ENCODE measurements at regions not wholly inside any gene's neighbourhood (a gene's known extent, or its start where the extent isn't known, plus 50 kb on each side); places are given as distances from the start of the nearest gene placed in this dataset.

DNA sequence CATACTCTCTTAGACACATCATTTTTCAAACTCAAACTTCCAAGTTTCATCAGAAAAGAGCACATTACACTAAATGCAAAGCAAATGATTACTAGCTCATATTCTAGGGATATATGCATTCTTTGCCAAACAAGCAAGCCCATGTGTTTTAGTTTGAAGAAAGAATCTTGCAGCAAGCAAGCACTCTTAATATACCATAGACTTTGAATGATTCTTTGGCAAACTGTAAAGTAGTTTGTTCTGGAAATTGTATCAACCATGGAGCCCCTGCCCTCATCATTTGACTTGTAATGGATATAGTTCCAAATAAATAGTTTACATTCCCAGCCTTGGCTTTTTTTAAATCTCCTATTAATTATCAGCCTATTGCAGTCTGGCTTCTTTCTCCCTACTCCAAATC lies 325.2 kb downstream of the NR2F1-AS1 start:
- intact Hi-C loops (cut with DNase I): no loop called here
- ATAC-seq: no peak
- no peaks in the 10 kb centered on the region for H3K36me3 ChIP-seq
- no peak overlapping the region for H3K4me3 ChIP-seq
- no peak overlapping the region for H3K27ac ChIP-seq
- H3K4me1 ChIP-seq: no peaks in the 10 kb centered on the region
- H3K9me3 ChIP-seq: no peaks in the 10 kb centered on the region
- DNase-seq: no peak
- TF ChIP-seq, protein P1, sequence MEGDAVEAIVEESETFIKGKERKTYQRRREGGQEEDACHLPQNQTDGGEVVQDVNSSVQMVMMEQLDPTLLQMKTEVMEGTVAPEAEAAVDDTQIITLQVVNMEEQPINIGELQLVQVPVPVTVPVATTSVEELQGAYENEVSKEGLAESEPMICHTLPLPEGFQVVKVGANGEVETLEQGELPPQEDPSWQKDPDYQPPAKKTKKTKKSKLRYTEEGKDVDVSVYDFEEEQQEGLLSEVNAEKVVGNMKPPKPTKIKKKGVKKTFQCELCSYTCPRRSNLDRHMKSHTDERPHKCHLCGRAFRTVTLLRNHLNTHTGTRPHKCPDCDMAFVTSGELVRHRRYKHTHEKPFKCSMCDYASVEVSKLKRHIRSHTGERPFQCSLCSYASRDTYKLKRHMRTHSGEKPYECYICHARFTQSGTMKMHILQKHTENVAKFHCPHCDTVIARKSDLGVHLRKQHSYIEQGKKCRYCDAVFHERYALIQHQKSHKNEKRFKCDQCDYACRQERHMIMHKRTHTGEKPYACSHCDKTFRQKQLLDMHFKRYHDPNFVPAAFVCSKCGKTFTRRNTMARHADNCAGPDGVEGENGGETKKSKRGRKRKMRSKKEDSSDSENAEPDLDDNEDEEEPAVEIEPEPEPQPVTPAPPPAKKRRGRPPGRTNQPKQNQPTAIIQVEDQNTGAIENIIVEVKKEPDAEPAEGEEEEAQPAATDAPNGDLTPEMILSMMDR (IDR thresholded peaks at IDR 0.05): no peak
- no peak for TF ChIP-seq POLR2A (IDR thresholded peaks at IDR 0.05)
- no peaks in the 10 kb centered on the region for H3K27me3 ChIP-seq

DNA sequence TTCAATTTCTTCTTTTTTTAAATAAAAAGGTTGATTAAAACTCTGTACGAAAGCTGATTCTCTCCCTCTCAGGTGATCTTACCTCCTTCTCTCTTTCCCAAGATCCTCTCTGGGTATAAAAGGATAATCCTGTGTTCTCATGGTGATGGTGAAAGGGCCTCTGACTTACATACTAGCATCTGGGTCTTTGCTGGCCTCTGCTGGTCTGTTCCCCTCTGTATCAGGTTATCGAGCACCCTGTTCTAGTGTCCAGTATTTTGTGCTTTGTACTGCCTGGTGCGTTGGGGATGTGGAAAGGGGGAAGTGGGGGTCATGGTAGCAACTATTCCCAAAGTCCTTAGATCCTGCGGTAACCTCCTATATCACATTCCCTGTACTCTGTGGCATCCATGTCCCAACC lies 328.9 kb downstream of the NR2F1-AS1 start:
- no peak for ATAC-seq
- intact Hi-C loops (cut with DNase I): no loop called here

DNA sequence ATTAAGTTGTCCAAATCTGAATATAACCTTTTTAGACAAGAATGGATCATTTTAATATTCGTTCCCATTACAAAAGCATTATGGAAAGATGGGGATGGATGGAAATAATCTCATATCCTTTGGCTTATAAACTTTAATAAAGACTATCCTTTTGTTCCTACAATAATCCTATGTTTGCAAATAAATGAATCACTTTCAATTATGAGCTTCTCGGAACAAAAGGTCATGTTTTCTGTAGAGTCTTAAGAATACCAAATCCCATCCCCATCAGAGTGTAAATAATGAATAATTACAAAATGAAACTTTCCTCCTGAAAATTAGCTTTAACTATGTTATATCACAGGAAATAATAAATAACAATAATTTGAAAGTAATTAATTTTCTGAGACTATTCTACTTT lies 329.7 kb downstream of the NR2F1-AS1 start:
- no peaks in the 10 kb centered on the region for H3K27me3 ChIP-seq
- no peaks in the 10 kb centered on the region for H3K4me1 ChIP-seq
- intact Hi-C loops (cut with DNase I): no loop called here
- no peak overlapping the region for H3K4me3 ChIP-seq
- ATAC-seq (no peak), DNase-seq (no peak)
- H3K36me3 ChIP-seq: no peaks in the 10 kb centered on the region
- no peak overlapping the region for H3K27ac ChIP-seq
- 37% methylated on average over 2 of the region's 2 CpGs for WGBS (ENCODE audit: insufficient coverage, low coverage, low lambda C conversion rate, missing lambda C conversion rate)
- no peaks in the 10 kb centered on the region for H3K9me3 ChIP-seq
- no peak for TF ChIP-seq POLR2A (IDR thresholded peaks at IDR 0.05)
- TF ChIP-seq, protein P1 (IDR thresholded peaks at IDR 0.05): no peak

More for the DNA sequence above, 328.9 kb downstream of the NR2F1-AS1 start:
- DNase-seq: no peak
- WGBS (ENCODE audit: insufficient coverage, low coverage, low lambda C conversion rate, missing lambda C conversion rate): 59% methylated on average over 2 of the region's 4 CpGs
- no peaks in the 10 kb centered on the region for H3K27me3 ChIP-seq
- TF ChIP-seq, protein P1 (IDR thresholded peaks at IDR 0.05): no peak
- TF ChIP-seq POLR2A (IDR thresholded peaks at IDR 0.05): no peak
- no peaks in the 10 kb centered on the region for H3K9me3 ChIP-seq
- H3K4me3 ChIP-seq: no peak overlapping the region
- H3K4me1 ChIP-seq: no peaks in the 10 kb centered on the region
- H3K36me3 ChIP-seq: no peaks in the 10 kb centered on the region
- no peak overlapping the region for H3K27ac ChIP-seq

DNA sequence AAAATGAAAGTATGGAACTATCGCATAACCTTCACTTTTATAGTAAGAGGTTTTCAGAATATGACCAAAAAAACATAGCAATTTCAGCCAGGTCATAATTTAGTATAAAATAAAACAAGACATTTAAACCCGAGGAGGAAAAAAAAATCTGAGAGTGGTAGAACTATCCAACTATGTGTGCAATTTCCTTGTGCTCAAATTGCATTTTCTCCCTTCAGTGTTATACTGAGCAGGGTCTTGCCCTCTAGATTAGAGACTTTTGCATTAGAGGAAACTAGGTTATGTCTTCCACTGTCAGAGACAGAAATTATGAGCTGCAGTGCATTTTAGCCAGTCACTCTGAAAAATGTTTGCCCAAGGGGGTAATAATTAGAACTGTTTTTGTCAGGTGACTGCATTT lies 330.6 kb downstream of the NR2F1-AS1 start:
- Histone ChIP-seq H3K27me3 (no peaks in the 10 kb centered on the region), H3K36me3 (no peaks in the 10 kb centered on the region), H3K27ac (no peak overlapping the region), H3K4me3 (no peak overlapping the region), H3K4me1 (no peaks in the 10 kb centered on the region), H3K9me3 (no peaks in the 10 kb centered on the region)
- DNase-seq: no peak
- intact Hi-C loops (cut with DNase I): no loop called here
- TF ChIP-seq POLR2A (IDR thresholded peaks at IDR 0.05): no peak
- TF ChIP-seq, protein P1 (IDR thresholded peaks at IDR 0.05): no peak
- ATAC-seq: peak; percentile 21 to 68 (median 46)
- WGBS (ENCODE audit: insufficient coverage, low coverage, low lambda C conversion rate, missing lambda C conversion rate): 31% methylated on average over 2 of the region's 2 CpGs

DNA sequence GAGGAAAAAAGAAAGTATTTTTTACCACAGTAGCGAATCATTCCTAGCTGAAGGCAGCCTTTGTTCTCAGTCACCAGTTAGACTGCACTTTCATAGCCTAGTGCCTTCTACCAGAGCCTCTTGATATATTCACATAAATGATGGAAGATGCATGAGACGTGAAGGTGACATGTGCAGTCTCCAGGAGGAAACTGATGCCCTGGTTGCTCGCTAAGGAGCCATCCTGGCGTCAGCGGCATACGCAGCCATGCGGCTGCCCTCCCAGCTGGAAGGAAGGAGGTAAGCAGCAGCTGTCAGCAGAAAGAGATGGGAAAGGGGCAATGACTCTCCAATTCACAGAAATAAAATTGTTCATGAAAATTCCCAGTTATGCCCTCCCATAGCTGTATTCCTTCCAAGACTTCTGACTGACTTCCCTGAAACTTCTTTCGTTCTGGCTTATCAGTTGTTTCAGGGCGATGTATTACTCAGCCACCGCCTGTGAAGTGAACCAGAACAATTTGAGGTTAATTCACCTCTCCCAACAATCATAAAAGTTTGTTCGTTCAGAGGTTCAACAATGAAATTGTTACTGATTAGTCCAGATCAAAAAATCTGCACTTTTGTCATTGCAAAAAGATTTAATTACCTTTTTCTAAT lies 331.2 kb downstream of the NR2F1-AS1 start:
- peak overlapping the region; percentile 17 to 53 (median 39) for H3K27ac ChIP-seq
- WGBS (ENCODE audit: insufficient coverage, low coverage, low lambda C conversion rate, missing lambda C conversion rate): 62% methylated on average over 10 of the region's 11 CpGs
- no peaks in the 10 kb centered on the region for H3K4me1 ChIP-seq
- intact Hi-C loops (cut with DNase I): no loop called here
- no peaks in the 10 kb centered on the region for H3K36me3 ChIP-seq
- TF ChIP-seq POLR2A (IDR thresholded peaks at IDR 0.05): no peak
- TF ChIP-seq, protein P1 (IDR thresholded peaks at IDR 0.05): no peak
- no peaks in the 10 kb centered on the region for H3K27me3 ChIP-seq
- no peak overlapping the region for H3K4me3 ChIP-seq
- ATAC-seq: peak; percentile 32 to 58 (median 44)
- DNase-seq: no peak
- H3K9me3 ChIP-seq: no peaks in the 10 kb centered on the region
